Activated naive CD8-positive, alpha-beta T cell treated with anti-CD3 and anti-CD28 coated beads for 36 hours (primary cell): ENCODE measurements at regions not wholly inside any gene's neighbourhood (a gene's known extent, or its start where the extent isn't known, plus 50 kb on each side); places are given as distances from the start of the nearest gene placed in this dataset.

Source experiments
- DNase-seq: peaks from one replicate; pipeline ENCODE4 v3.0.0; 2021
- H3K27ac Mint-ChIP-seq: one replicate; pipeline ENCODE4 v1.8.0; 2022; ENCODE audit warnings: mild to moderate bottlenecking, moderate library complexity, mixed read lengths
- H3K27me3 Mint-ChIP-seq: one replicate; pipeline ENCODE4 v1.8.0; 2022; ENCODE audit warnings: mild to moderate bottlenecking, mixed read lengths
- H3K36me3 Mint-ChIP-seq: one replicate; pipeline ENCODE4 v1.8.0; 2021; ENCODE audit warnings: mild to moderate bottlenecking, mixed read lengths
- H3K4me1 Mint-ChIP-seq: one replicate; pipeline ENCODE4 v1.8.0; 2021; ENCODE audit warnings: mixed read lengths
- H3K4me3 Mint-ChIP-seq: one replicate; pipeline ENCODE4 v1.8.0; 2022; ENCODE audit warnings: mild to moderate bottlenecking, moderate library complexity, mixed read lengths
- H3K9me3 Mint-ChIP-seq: one replicate; pipeline ENCODE4 v1.8.0; 2022; ENCODE audit warnings: mixed read lengths

DNA sequence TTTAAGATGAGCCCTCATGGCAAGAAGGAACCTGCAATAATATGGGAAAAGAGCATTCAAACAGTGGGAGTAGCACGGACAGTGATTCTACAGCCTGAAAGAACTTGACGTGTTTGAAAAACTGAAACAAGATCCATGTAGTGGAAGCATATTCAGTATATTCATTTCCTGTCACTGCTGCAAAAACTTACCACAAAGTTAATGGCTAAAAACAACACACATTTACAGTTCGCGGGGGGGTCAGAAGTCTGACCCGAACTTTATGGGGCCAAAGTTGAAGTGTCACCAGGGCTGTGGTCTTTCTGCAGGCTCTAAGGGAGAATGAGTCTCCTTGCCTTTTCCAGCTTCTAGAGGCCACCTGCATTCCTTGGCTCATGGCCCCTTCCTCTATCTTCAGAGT lies 52.6 kb upstream of the ARX start:
- no peak overlapping the region for H3K4me3 Mint-ChIP-seq
- no peaks in the 10 kb centered on the region for H3K36me3 Mint-ChIP-seq
- no peaks in the 10 kb centered on the region for H3K27me3 Mint-ChIP-seq
- H3K9me3 Mint-ChIP-seq, result peaks cover 4% of the 10 kb centered on the region
- no peak for DNase-seq
- no peak overlapping the region for H3K27ac Mint-ChIP-seq
- peaks cover 5% of the 10 kb centered on the region for H3K4me1 Mint-ChIP-seq

DNA sequence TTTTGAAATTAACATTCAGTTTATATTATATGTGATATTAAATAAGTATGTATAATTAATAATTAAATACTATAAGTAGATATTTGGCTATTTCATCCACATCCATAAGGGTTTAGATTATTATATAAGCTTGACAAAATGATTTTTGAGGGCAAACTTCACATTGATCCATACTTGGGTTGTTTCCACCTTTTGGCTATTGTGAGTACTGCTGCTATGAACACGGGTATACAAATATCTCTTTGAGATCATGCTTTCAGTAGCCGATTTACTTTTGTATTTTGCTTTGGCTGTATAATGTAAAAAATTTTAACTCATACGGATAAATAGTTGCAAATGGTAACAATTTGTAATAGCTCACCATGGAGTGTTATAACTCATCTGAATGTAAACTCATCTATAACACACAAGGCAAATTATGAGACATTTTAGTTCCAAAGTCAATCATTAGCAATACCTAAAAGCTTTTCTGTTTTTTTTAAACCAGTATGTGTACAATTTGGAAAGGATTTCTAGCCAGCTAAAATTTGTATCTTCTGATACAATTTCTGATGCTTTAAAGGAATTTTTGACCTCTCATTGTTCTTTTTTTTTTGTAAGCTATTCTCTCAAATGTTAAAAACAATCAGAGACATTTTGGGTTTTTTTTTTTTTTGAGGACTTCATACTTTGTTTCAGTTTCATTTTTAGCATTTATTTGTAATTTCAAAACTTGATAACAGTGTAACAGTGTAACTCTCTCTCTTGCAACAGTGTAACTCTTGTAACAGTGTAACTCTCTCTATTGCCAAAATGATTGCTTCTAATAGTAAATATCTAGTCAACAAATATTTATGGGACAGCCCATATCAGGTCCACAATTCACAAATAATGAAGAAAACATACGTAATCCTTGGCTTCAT lies 51.8 kb upstream of the ARX start:
- Mint-ChIP-seq H3K4me3 (no peak overlapping the region), H3K9me3 (peaks cover 4% of the 10 kb centered on the region), H3K36me3 (no peaks in the 10 kb centered on the region), H3K4me1 (peaks cover 5% of the 10 kb centered on the region), H3K27me3 (no peaks in the 10 kb centered on the region), H3K27ac (no peak overlapping the region)
- DNase-seq, result no peak

DNA sequence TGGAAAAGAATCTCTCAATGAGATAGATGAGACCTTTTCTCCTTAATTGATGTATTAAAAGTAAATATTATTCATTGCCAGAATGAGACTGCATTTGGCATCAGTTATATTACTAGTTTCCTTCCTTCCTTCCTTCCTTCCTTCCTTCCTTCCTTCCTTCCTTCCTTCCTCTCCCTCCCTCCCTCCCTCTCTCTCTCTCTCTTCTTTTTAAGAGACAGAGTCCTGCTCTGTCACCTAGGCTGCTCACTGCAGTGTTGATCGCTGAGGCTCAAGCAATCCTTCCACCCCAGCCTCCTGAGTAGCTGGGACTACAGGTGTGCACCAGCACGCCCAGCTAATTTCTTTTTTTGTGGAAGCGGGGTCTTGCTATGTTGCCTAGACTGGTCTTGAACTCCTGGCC lies 50.4 kb upstream of the ARX start:
- Mint-ChIP-seq H3K4me1 (peaks cover 5% of the 10 kb centered on the region), H3K36me3 (no peaks in the 10 kb centered on the region), H3K27ac (no peak overlapping the region), H3K27me3 (no peaks in the 10 kb centered on the region), H3K4me3 (no peak overlapping the region), H3K9me3 (peaks cover 4% of the 10 kb centered on the region)
- DNase-seq, result no peak
